SK-N-SH treated with all-trans-retinoic acid at 6 μM for 48 hours (cell line): ENCODE measurements at regions not wholly inside any gene's neighbourhood (a gene's known extent, or its start where the extent isn't known, plus 50 kb on each side); places are given as distances from the start of the nearest gene placed in this dataset.

Experiments
- ARNTL ChIP-seq: fragments of 450-650 bp; formaldehyde crosslinking; IDR thresholded peaks from 2 replicates; pipeline ENCODE4 v1.5.0; 2020; ENCODE audit warnings: low read depth, mild to moderate bottlenecking, moderate library complexity, borderline replicate concordance
- GLIS3 ChIP-seq: fragments of 250-450 bp; sonication (Bioruptor Pico); IDR thresholded peaks from 2 replicates; pipeline ENCODE4 v1.5.0; 2020; ENCODE audit warnings: mild to moderate bottlenecking, moderate library complexity
- ISL1 ChIP-seq: fragments of 250-450 bp; sonication (Bioruptor Pico); IDR thresholded peaks from 2 replicates; pipeline ENCODE4 v2.1.2; 2022; ENCODE audit warnings: mild to moderate bottlenecking, moderate library complexity
- PPARA ChIP-seq: fragments of 250-450 bp; sonication (Bioruptor Pico); IDR thresholded peaks from 2 replicates; pipeline ENCODE4 v1.5.0; 2020; ENCODE audit warnings: mild to moderate bottlenecking, borderline replicate concordance
- RARB ChIP-seq: fragments of 250-450 bp; sonication (Bioruptor Pico); IDR thresholded peaks from 2 replicates; pipeline ENCODE4 v1.8.0; 2021; ENCODE audit warnings: mild to moderate bottlenecking, moderate library complexity
- TCF4 ChIP-seq: fragments of 250-450 bp; sonication (Bioruptor Pico); IDR thresholded peaks from 2 replicates; pipeline ENCODE4 v1.8.0; 2021; ENCODE audit warnings: mild to moderate bottlenecking, moderate library complexity, borderline replicate concordance
- ZC3H10 ChIP-seq: fragments of 250-450 bp; sonication (Bioruptor Pico); IDR thresholded peaks from 2 replicates; pipeline ENCODE4 v1.5.1; 2021; ENCODE audit warnings: mild to moderate bottlenecking, moderate library complexity
- ZFP3 ChIP-seq: fragments of 250-450 bp; sonication (Bioruptor Pico); IDR thresholded peaks from 2 replicates; pipeline ENCODE4 v1.5.0; 2020; ENCODE audit warnings: mild to moderate bottlenecking, moderate library complexity
- ZNF70 ChIP-seq: fragments of 450-650 bp; formaldehyde crosslinking; IDR thresholded peaks from 2 replicates; pipeline ENCODE4 v1.5.0; 2020; ENCODE audit warnings: mild to moderate bottlenecking, moderate library complexity
- ZNF8 ChIP-seq: fragments of 450-650 bp; formaldehyde crosslinking; IDR thresholded peaks from 2 replicates; pipeline ENCODE4 v1.5.0; 2020; ENCODE audit warnings: mild to moderate bottlenecking, moderate library complexity
- TF ChIP-seq, protein P1 (sequence below): fragments of 250-450 bp; sonication (Bioruptor Pico); IDR thresholded peaks from 2 replicates; pipeline ENCODE4 v1.8.0; 2020; ENCODE audit warnings: mild to moderate bottlenecking, moderate library complexity, borderline replicate concordance
- TF ChIP-seq, protein P2 (sequence below): fragments of 250-450 bp; sonication (Bioruptor Pico); IDR thresholded peaks from 2 replicates; pipeline ENCODE4 v1.5.1; 2021; ENCODE audit warnings: mild to moderate bottlenecking, moderate library complexity
- TF ChIP-seq, protein P3 (sequence below): fragments of 250-450 bp; sonication (Bioruptor Pico); IDR thresholded peaks from 2 replicates; pipeline ENCODE4 v1.5.1; 2020; ENCODE audit warnings: low read depth, mild to moderate bottlenecking, moderate library complexity

DNA sequence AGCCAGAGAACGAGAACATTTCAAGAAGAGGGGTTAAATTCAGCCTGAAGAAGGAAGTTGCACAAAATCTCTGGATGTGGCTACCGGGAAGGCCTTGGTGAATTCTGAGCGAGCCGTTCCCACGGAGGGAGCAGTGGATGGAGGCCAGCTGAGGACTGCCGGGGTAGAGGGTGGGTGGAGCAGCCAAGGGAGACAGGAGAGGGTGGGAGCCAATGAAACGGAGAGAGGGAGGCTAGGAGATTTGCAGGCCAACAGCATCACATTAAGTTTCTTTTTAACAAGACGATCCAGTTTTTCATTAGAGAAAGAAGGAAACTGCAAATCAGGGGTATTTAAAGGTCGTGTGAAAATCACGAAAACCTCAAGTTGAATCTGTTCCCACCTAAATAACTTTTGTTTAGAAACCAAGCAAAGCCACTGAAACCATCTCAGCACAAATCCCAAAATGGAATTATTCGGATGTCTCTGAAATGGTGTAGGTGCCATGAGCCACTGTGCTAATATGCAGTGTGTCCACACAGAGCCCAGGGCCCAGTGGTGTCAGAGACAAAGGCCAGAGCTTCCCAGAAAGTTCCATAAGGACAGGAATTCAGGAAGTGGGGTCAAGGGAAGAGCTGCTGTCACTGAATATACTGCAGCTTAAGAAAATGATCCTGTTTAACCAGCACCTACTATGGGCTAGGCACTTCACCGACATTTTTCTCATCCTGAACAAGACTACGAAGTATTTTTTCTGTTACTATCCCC, 59.7 kb upstream of the SLC35C1 start:
- TF ChIP-seq, protein P1, sequence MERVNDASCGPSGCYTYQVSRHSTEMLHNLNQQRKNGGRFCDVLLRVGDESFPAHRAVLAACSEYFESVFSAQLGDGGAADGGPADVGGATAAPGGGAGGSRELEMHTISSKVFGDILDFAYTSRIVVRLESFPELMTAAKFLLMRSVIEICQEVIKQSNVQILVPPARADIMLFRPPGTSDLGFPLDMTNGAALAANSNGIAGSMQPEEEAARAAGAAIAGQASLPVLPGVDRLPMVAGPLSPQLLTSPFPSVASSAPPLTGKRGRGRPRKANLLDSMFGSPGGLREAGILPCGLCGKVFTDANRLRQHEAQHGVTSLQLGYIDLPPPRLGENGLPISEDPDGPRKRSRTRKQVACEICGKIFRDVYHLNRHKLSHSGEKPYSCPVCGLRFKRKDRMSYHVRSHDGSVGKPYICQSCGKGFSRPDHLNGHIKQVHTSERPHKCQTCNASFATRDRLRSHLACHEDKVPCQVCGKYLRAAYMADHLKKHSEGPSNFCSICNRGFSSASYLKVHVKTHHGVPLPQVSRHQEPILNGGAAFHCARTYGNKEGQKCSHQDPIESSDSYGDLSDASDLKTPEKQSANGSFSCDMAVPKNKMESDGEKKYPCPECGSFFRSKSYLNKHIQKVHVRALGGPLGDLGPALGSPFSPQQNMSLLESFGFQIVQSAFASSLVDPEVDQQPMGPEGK (CRISPR knock-in tag): no peak
- TF ChIP-seq GLIS3 (no peak), ZNF70 (no peak), RARB (CRISPR knock-in tag) (no peak), ISL1 (CRISPR knock-in tag) (no peak), ZNF8 (CRISPR knock-in tag) (no peak), TCF4 (no peak), ARNTL (CRISPR knock-in tag) (no peak), ZFP3 (CRISPR knock-in tag) (no peak), PPARA (CRISPR knock-in tag) (no peak), ZC3H10 (CRISPR knock-in tag) (no peak)
- TF ChIP-seq, protein P2, sequence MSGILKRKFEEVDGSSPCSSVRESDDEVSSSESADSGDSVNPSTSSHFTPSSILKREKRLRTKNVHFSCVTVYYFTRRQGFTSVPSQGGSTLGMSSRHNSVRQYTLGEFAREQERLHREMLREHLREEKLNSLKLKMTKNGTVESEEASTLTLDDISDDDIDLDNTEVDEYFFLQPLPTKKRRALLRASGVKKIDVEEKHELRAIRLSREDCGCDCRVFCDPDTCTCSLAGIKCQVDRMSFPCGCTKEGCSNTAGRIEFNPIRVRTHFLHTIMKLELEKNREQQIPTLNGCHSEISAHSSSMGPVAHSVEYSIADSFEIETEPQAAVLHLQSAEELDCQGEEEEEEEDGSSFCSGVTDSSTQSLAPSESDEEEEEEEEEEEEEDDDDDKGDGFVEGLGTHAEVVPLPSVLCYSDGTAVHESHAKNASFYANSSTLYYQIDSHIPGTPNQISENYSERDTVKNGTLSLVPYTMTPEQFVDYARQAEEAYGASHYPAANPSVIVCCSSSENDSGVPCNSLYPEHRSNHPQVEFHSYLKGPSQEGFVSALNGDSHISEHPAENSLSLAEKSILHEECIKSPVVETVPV (CRISPR knock-in tag): no peak
- TF ChIP-seq, protein P3, sequence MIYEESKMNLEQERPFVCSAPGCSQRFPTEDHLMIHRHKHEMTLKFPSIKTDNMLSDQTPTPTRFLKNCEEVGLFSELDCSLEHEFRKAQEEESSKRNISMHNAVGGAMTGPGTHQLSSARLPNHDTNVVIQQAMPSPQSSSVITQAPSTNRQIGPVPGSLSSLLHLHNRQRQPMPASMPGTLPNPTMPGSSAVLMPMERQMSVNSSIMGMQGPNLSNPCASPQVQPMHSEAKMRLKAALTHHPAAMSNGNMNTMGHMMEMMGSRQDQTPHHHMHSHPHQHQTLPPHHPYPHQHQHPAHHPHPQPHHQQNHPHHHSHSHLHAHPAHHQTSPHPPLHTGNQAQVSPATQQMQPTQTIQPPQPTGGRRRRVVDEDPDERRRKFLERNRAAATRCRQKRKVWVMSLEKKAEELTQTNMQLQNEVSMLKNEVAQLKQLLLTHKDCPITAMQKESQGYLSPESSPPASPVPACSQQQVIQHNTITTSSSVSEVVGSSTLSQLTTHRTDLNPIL (CRISPR knock-in tag): no peak
